Retinal pigment epithelial cell (primary cell): ENCODE measurements at regions not wholly inside any gene's neighbourhood (a gene's known extent, or its start where the extent isn't known, plus 50 kb on each side); places are given as distances from the start of the nearest gene placed in this dataset.

Experiments used
- DNase-seq: peaks from one replicate; pipeline ENCODE4 v3.0.0-alpha.2; 2010; ENCODE audit warnings: low read depth
- H3K4me3 ChIP-seq: 2 replicates; pipeline ENCODE4 v1.5.1; 2011; ENCODE audit warnings: mild to moderate bottlenecking, low read length, control low read depth, moderate library complexity
- CTCF ChIP-seq: conservative IDR thresholded peaks from 2 replicates; pipeline ENCODE4 v1.5.1; 2011; ENCODE audit warnings: low read depth, low read length, control low read depth, inconsistent platforms

- no peak for TF ChIP-seq CTCF
- no peak for DNase-seq
- no peak overlapping the region for H3K4me3 ChIP-seq
Observed at GRCh38 chr6:156464100-156464878, 312.9 kb upstream of the ARID1B start.

GRCh38 chr6:156461647-156462046 lies 315.5 kb upstream of the ARID1B start:
- no peak overlapping the region for H3K4me3 ChIP-seq
- TF ChIP-seq CTCF = no peak
- no peak for DNase-seq

GRCh38 chr6:156457601-156458000 lies 319.6 kb upstream of the ARID1B start:
- TF ChIP-seq CTCF = no peak
- DNase-seq = no peak
- no peak overlapping the region for H3K4me3 ChIP-seq

- TF ChIP-seq CTCF = no peak
- no peak for DNase-seq
- H3K4me3 ChIP-seq = no peak overlapping the region
Observed at GRCh38 chr6:156455847-156456246, 321.3 kb upstream of the ARID1B start.

GRCh38 chr6:156454867-156455266 lies 322.3 kb upstream of the ARID1B start:
- no peak for TF ChIP-seq CTCF
- no peak for DNase-seq
- no peak overlapping the region for H3K4me3 ChIP-seq

GRCh38 chr6:156451726-156452125 lies 325.5 kb upstream of the ARID1B start:
- DNase-seq = no peak
- H3K4me3 ChIP-seq = no peak overlapping the region
- TF ChIP-seq CTCF = no peak

- H3K4me3 ChIP-seq = no peak overlapping the region
- no peak for TF ChIP-seq CTCF
- no peak for DNase-seq
Observed at GRCh38 chr6:156451088-156451487, 326.1 kb upstream of the ARID1B start.
